ENCODE measurements at regions not wholly inside any gene's neighbourhood (a gene's known extent, or its start where the extent isn't known, plus 50 kb on each side); places are given as distances from the start of the nearest gene placed in this dataset.

- Histone ChIP-seq H3K4me3 (ENCODE audit: low read depth, low read length) (no peak overlapping the region), H3K27ac (ENCODE audit: low read depth, low read length) (no peak overlapping the region), H3K4me1 (ENCODE audit: control insufficient read depth, insufficient read depth, low read length) (no peaks in the 10 kb centered on the region), H3K27me3 (ENCODE audit: control insufficient read depth, insufficient read depth, low read length) (no peaks in the 10 kb centered on the region), H3K36me3 (ENCODE audit: control insufficient read depth, insufficient read depth, low read length) (no peaks in the 10 kb centered on the region), H3K9me3 (ENCODE audit: control insufficient read depth, insufficient read depth, low read length) (no peaks in the 10 kb centered on the region)
- WGBS (ENCODE audit: insufficient coverage), result 86% methylated on average over 1 of the region's 3 CpGs
- DNase-seq (ENCODE audit: low read depth in 4 of 6, low spot score in 6 of 6), result no peak
Observed at GRCh38 chr10:8454357-8454756, 399.9 kb downstream of the GATA3 start.

- H3K27me3 ChIP-seq (ENCODE audit: control insufficient read depth, insufficient read depth, low read length), result no peaks in the 10 kb centered on the region
- H3K27ac ChIP-seq (ENCODE audit: low read depth, low read length), result no peak overlapping the region
- H3K36me3 ChIP-seq (ENCODE audit: control insufficient read depth, insufficient read depth, low read length), result no peaks in the 10 kb centered on the region
- no peak overlapping the region for H3K4me3 ChIP-seq (ENCODE audit: low read depth, low read length)
- H3K4me1 ChIP-seq (ENCODE audit: control insufficient read depth, insufficient read depth, low read length), result no peaks in the 10 kb centered on the region
- H3K9me3 ChIP-seq (ENCODE audit: control insufficient read depth, insufficient read depth, low read length), result no peaks in the 10 kb centered on the region
- no peak for DNase-seq (ENCODE audit: low read depth in 4 of 6, low spot score in 6 of 6)
Observed at GRCh38 chr10:8455181-8455580, 400.7 kb downstream of the GATA3 start.

GRCh38 chr10:8456386-8456785 lies 401.9 kb downstream of the GATA3 start:
- Histone ChIP-seq H3K27ac (ENCODE audit: low read depth, low read length) (no peak overlapping the region), H3K27me3 (ENCODE audit: control insufficient read depth, insufficient read depth, low read length) (no peaks in the 10 kb centered on the region), H3K4me1 (ENCODE audit: control insufficient read depth, insufficient read depth, low read length) (no peaks in the 10 kb centered on the region), H3K9me3 (ENCODE audit: control insufficient read depth, insufficient read depth, low read length) (no peaks in the 10 kb centered on the region), H3K36me3 (ENCODE audit: control insufficient read depth, insufficient read depth, low read length) (no peaks in the 10 kb centered on the region), H3K4me3 (ENCODE audit: low read depth, low read length) (no peak overlapping the region)
- DNase-seq (ENCODE audit: low read depth in 4 of 6, low spot score in 6 of 6), result no peak
- WGBS (ENCODE audit: insufficient coverage), result no CpG with 5 or more reads among the region's 3 CpGs

- no peaks in the 10 kb centered on the region for H3K4me1 ChIP-seq (ENCODE audit: control insufficient read depth, insufficient read depth, low read length)
- no peaks in the 10 kb centered on the region for H3K36me3 ChIP-seq (ENCODE audit: control insufficient read depth, insufficient read depth, low read length)
- no peaks in the 10 kb centered on the region for H3K27me3 ChIP-seq (ENCODE audit: control insufficient read depth, insufficient read depth, low read length)
- no peak overlapping the region for H3K27ac ChIP-seq (ENCODE audit: low read depth, low read length)
- no peak overlapping the region for H3K4me3 ChIP-seq (ENCODE audit: low read depth, low read length)
- no peak for DNase-seq (ENCODE audit: low read depth in 4 of 6, low spot score in 6 of 6)
- WGBS (ENCODE audit: insufficient coverage), result no CpG with 5 or more reads among the region's 1 CpG
- H3K9me3 ChIP-seq (ENCODE audit: control insufficient read depth, insufficient read depth, low read length), result no peaks in the 10 kb centered on the region
Observed at GRCh38 chr10:8460626-8461025, 406.1 kb downstream of the GATA3 start.

GRCh38 chr10:8462565-8462964 lies 408.1 kb downstream of the GATA3 start:
- H3K9me3 ChIP-seq (ENCODE audit: control insufficient read depth, insufficient read depth, low read length), result no peaks in the 10 kb centered on the region
- H3K4me3 ChIP-seq (ENCODE audit: low read depth, low read length), result no peak overlapping the region
- H3K27ac ChIP-seq (ENCODE audit: low read depth, low read length), result no peak overlapping the region
- H3K27me3 ChIP-seq (ENCODE audit: control insufficient read depth, insufficient read depth, low read length), result no peaks in the 10 kb centered on the region
- no peaks in the 10 kb centered on the region for H3K36me3 ChIP-seq (ENCODE audit: control insufficient read depth, insufficient read depth, low read length)
- WGBS (ENCODE audit: insufficient coverage), result no CpG with 5 or more reads among the region's 3 CpGs
- H3K4me1 ChIP-seq (ENCODE audit: control insufficient read depth, insufficient read depth, low read length), result no peaks in the 10 kb centered on the region
- no peak for DNase-seq (ENCODE audit: low read depth in 4 of 6, low spot score in 6 of 6)

GRCh38 chr10:8463853-8464252 lies 409.4 kb downstream of the GATA3 start:
- H3K9me3 ChIP-seq (ENCODE audit: control insufficient read depth, insufficient read depth, low read length), result no peaks in the 10 kb centered on the region
- H3K4me1 ChIP-seq (ENCODE audit: control insufficient read depth, insufficient read depth, low read length), result no peaks in the 10 kb centered on the region
- 100% methylated on average over 2 of the region's 4 CpGs for WGBS (ENCODE audit: insufficient coverage)
- no peaks in the 10 kb centered on the region for H3K36me3 ChIP-seq (ENCODE audit: control insufficient read depth, insufficient read depth, low read length)
- DNase-seq (ENCODE audit: low read depth in 4 of 6, low spot score in 6 of 6), result no peak
- H3K4me3 ChIP-seq (ENCODE audit: low read depth, low read length), result no peak overlapping the region
- H3K27me3 ChIP-seq (ENCODE audit: control insufficient read depth, insufficient read depth, low read length), result no peaks in the 10 kb centered on the region
- H3K27ac ChIP-seq (ENCODE audit: low read depth, low read length), result no peak overlapping the region

- Histone ChIP-seq H3K4me3 (ENCODE audit: low read depth, low read length) (no peak overlapping the region), H3K9me3 (ENCODE audit: control insufficient read depth, insufficient read depth, low read length) (no peaks in the 10 kb centered on the region), H3K27me3 (ENCODE audit: control insufficient read depth, insufficient read depth, low read length) (no peaks in the 10 kb centered on the region), H3K36me3 (ENCODE audit: control insufficient read depth, insufficient read depth, low read length) (no peaks in the 10 kb centered on the region), H3K4me1 (ENCODE audit: control insufficient read depth, insufficient read depth, low read length) (no peaks in the 10 kb centered on the region), H3K27ac (ENCODE audit: low read depth, low read length) (no peak overlapping the region)
- no peak for DNase-seq (ENCODE audit: low read depth in 4 of 6, low spot score in 6 of 6)
- 100% methylated on average over 1 of the region's 3 CpGs for WGBS (ENCODE audit: insufficient coverage)
Observed at GRCh38 chr10:8468477-8468876, 414.0 kb downstream of the GATA3 start.

GRCh38 chr10:8473205-8473604 lies 418.7 kb downstream of the GATA3 start:
- no CpG with 5 or more reads among the region's 2 CpGs for WGBS (ENCODE audit: insufficient coverage)
- H3K36me3 ChIP-seq (ENCODE audit: control insufficient read depth, insufficient read depth, low read length), result no peaks in the 10 kb centered on the region
- H3K27ac ChIP-seq (ENCODE audit: low read depth, low read length), result no peak overlapping the region
- H3K4me1 ChIP-seq (ENCODE audit: control insufficient read depth, insufficient read depth, low read length), result no peaks in the 10 kb centered on the region
- H3K9me3 ChIP-seq (ENCODE audit: control insufficient read depth, insufficient read depth, low read length), result peaks cover 5% of the 10 kb centered on the region
- no peak overlapping the region for H3K4me3 ChIP-seq (ENCODE audit: low read depth, low read length)
- no peak for DNase-seq (ENCODE audit: low read depth in 4 of 6, low spot score in 6 of 6)
- H3K27me3 ChIP-seq (ENCODE audit: control insufficient read depth, insufficient read depth, low read length), result no peaks in the 10 kb centered on the region

- Histone ChIP-seq H3K36me3 (ENCODE audit: control insufficient read depth, insufficient read depth, low read length) (no peaks in the 10 kb centered on the region), H3K4me3 (ENCODE audit: low read depth, low read length) (no peak overlapping the region), H3K4me1 (ENCODE audit: control insufficient read depth, insufficient read depth, low read length) (no peaks in the 10 kb centered on the region), H3K9me3 (ENCODE audit: control insufficient read depth, insufficient read depth, low read length) (peaks cover 5% of the 10 kb centered on the region), H3K27me3 (ENCODE audit: control insufficient read depth, insufficient read depth, low read length) (no peaks in the 10 kb centered on the region), H3K27ac (ENCODE audit: low read depth, low read length) (no peak overlapping the region)
- no CpG with 5 or more reads among the region's 1 CpG for WGBS (ENCODE audit: insufficient coverage)
- no peak for DNase-seq (ENCODE audit: low read depth in 4 of 6, low spot score in 6 of 6)
Observed at GRCh38 chr10:8477300-8477699, 422.8 kb downstream of the GATA3 start.

GRCh38 chr10:8481718-8482504 lies 427.4 kb downstream of the GATA3 start:
- H3K9me3 ChIP-seq (ENCODE audit: control insufficient read depth, insufficient read depth, low read length), result peaks cover 5% of the 10 kb centered on the region
- no peak for DNase-seq (ENCODE audit: low read depth in 4 of 6, low spot score in 6 of 6)
- no peak overlapping the region for H3K4me3 ChIP-seq (ENCODE audit: low read depth, low read length)
- H3K36me3 ChIP-seq (ENCODE audit: control insufficient read depth, insufficient read depth, low read length), result no peaks in the 10 kb centered on the region
- no peaks in the 10 kb centered on the region for H3K27me3 ChIP-seq (ENCODE audit: control insufficient read depth, insufficient read depth, low read length)
- 100% methylated on average over 2 of the region's 10 CpGs for WGBS (ENCODE audit: insufficient coverage)
- no peaks in the 10 kb centered on the region for H3K4me1 ChIP-seq (ENCODE audit: control insufficient read depth, insufficient read depth, low read length)
- H3K27ac ChIP-seq (ENCODE audit: low read depth, low read length), result no peak overlapping the region
